Left renal pelvis (tissue), 4 donors: ENCODE measurements at regions not wholly inside any gene's neighbourhood (a gene's known extent, or its start where the extent isn't known, plus 50 kb on each side); places are given as distances from the start of the nearest gene placed in this dataset.
"Not testable (repeated sequence)": the region's sequence is repeated elsewhere in the genome, so short reads cannot be mapped to it uniquely, and the experiment has no call there.

Experiments
- DNase-seq, 4 donors: peaks; one replicate each; pipeline ENCODE4 v3.0.0-alpha.2; 2013; ENCODE audit warnings: low read depth in 4 of 4, low spot score in 3 of 4

- DNase-seq, result no peak
Measured at GRCh38 chr12:63415357-63415756, 252.9 kb downstream of the DPY19L2 start.

- no peak for DNase-seq
Measured at GRCh38 chr12:63410197-63410596, 258.1 kb downstream of the DPY19L2 start.

GRCh38 chr12:63406781-63407180 lies 255.8 kb upstream of the AVPR1A start:
- no peak for DNase-seq

- no peak for DNase-seq
Measured at GRCh38 chr12:63404611-63405010, 253.6 kb upstream of the AVPR1A start.

- DNase-seq, result no peak
Measured at GRCh38 chr12:63403256-63403655, 252.3 kb upstream of the AVPR1A start.

GRCh38 chr12:63400718-63401117 lies 249.7 kb upstream of the AVPR1A start:
- no peak for DNase-seq

GRCh38 chr12:63400318-63400717 lies 249.3 kb upstream of the AVPR1A start:
- no peak for DNase-seq

GRCh38 chr12:63397807-63398206 lies 246.8 kb upstream of the AVPR1A start:
- DNase-seq, result no peak

- no peak for DNase-seq
Measured at GRCh38 chr12:63396135-63396534, 245.1 kb upstream of the AVPR1A start.

GRCh38 chr12:63394983-63395382 lies 244.0 kb upstream of the AVPR1A start:
- DNase-seq, result no peak

- DNase-seq, result no peak
Measured at GRCh38 chr12:63394349-63394748, 243.3 kb upstream of the AVPR1A start.

GRCh38 chr12:63389211-63389610 lies 238.2 kb upstream of the AVPR1A start:
- no peak for DNase-seq

- peak in 1 of 4 donors; percentile 16 for DNase-seq
Measured at GRCh38 chr12:63387771-63388170, 236.8 kb upstream of the AVPR1A start.

- no peak for DNase-seq
Measured at GRCh38 chr12:63382930-63383329, 231.9 kb upstream of the AVPR1A start.

- no peak for DNase-seq
Measured at GRCh38 chr12:63362791-63363190, 211.8 kb upstream of the AVPR1A start.

- DNase-seq, result no peak
Measured at GRCh38 chr12:63362166-63362565, 211.2 kb upstream of the AVPR1A start.

- no peak for DNase-seq
Measured at GRCh38 chr12:63354969-63355368, 204.0 kb upstream of the AVPR1A start.

- no peak for DNase-seq
Measured at GRCh38 chr12:63353559-63353958, 202.6 kb upstream of the AVPR1A start.

- no peak for DNase-seq
Measured at GRCh38 chr12:63351370-63351769, 200.4 kb upstream of the AVPR1A start.

GRCh38 chr12:63348556-63348955 lies 197.6 kb upstream of the AVPR1A start:
- DNase-seq, result no peak

- DNase-seq, result not testable (repeated sequence)
Measured at GRCh38 chr12:63337158-63337557, 186.2 kb upstream of the AVPR1A start.

- no peak for DNase-seq
Measured at GRCh38 chr12:63326260-63326659, 175.3 kb upstream of the AVPR1A start.

GRCh38 chr12:63325757-63326156 lies 174.8 kb upstream of the AVPR1A start:
- no peak for DNase-seq

- DNase-seq, result no peak
Measured at GRCh38 chr12:63323942-63324341, 172.9 kb upstream of the AVPR1A start.
